ENCODE measurements at regions not wholly inside any gene's neighbourhood (a gene's known extent, or its start where the extent isn't known, plus 50 kb on each side); places are given as distances from the start of the nearest gene placed in this dataset.

- Histone ChIP-seq H3K4me3 (ENCODE audit: low read depth, low read length) (no peak overlapping the region), H3K9me3 (ENCODE audit: control insufficient read depth, insufficient read depth, low read depth, low read length) (no peaks in the 10 kb centered on the region), H3K9ac (ENCODE audit: low read length) (no peak overlapping the region), H3K4me1 (ENCODE audit: control insufficient read depth, insufficient read depth, low read length) (peaks cover 18% of the 10 kb centered on the region; the same call in 1 of the 2 replicates), H3K27ac (ENCODE audit: low read depth, low read length) (no peak overlapping the region), H3K36me3 (ENCODE audit: control insufficient read depth, insufficient read depth, low read length) (no peaks in the 10 kb centered on the region), H3K27me3 (ENCODE audit: control insufficient read depth, insufficient read depth, low read length) (no peaks in the 10 kb centered on the region)
Measured at GRCh38 chr2:21253311-21254027, 129.7 kb downstream of the TDRD15 start.

- H3K27ac ChIP-seq (ENCODE audit: low read depth, low read length) = no peak overlapping the region
- no peaks in the 10 kb centered on the region for H3K27me3 ChIP-seq (ENCODE audit: control insufficient read depth, insufficient read depth, low read length)
- no peak overlapping the region for H3K4me3 ChIP-seq (ENCODE audit: low read depth, low read length)
- no peak overlapping the region for H3K9ac ChIP-seq (ENCODE audit: low read length)
- H3K4me1 ChIP-seq (ENCODE audit: control insufficient read depth, insufficient read depth, low read length) = peaks cover 18% of the 10 kb centered on the region; the same call in 1 of the 2 replicates
- H3K9me3 ChIP-seq (ENCODE audit: control insufficient read depth, insufficient read depth, low read depth, low read length) = no peaks in the 10 kb centered on the region
- H3K36me3 ChIP-seq (ENCODE audit: control insufficient read depth, insufficient read depth, low read length) = no peaks in the 10 kb centered on the region
Measured at GRCh38 chr2:21254170-21254965, 130.6 kb downstream of the TDRD15 start.

DNA sequence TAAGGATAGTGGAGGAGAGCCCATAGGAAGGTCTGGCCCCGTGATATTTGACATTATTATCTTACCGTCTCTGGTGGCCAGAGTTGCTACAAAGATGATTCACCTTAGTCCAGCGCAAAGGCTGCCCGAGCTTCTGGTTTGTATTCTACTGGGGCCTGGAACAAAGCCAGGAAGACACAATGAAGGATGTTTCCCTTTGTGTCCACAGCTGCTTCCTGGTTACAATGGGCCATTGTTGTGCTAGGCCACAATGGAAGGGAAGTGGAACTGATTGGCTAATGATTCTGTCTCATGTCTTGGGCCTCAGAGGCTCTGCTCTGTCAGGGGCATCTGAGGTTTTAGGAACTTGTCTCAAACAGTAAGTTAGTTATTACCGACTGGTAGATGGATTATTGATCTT, 132.2 kb downstream of the TDRD15 start:
- no peak overlapping the region for H3K9ac ChIP-seq (ENCODE audit: low read length)

DNA sequence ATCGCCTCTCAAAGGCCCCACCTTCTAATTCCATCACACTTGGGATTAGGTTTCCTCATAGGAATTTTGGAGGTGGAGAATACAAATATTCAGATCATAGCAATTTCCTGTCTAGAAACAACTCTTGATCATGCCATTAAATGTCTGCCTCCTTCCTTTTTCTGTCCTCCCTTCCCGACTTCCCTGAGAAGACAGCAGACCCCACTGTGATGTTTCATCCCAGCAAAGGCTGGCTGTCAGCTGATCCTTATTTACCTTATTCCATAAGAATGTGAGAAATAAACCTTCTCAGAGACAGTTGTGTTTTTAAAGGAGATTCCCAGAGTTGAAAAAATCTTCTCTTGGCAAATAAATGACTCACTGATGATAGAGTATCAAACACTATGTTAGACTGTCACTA, 133.9 kb downstream of the TDRD15 start:
- peaks cover 7% of the 10 kb centered on the region; the same call in 1 of the 2 replicates for H3K4me1 ChIP-seq (ENCODE audit: control insufficient read depth, insufficient read depth, low read length)
- no peaks in the 10 kb centered on the region for H3K36me3 ChIP-seq (ENCODE audit: control insufficient read depth, insufficient read depth, low read length)
- H3K9ac ChIP-seq (ENCODE audit: low read length) = no peak overlapping the region
- H3K27me3 ChIP-seq (ENCODE audit: control insufficient read depth, insufficient read depth, low read length) = no peaks in the 10 kb centered on the region
- no peak overlapping the region for H3K4me3 ChIP-seq (ENCODE audit: low read depth, low read length)
- no peak overlapping the region for H3K27ac ChIP-seq (ENCODE audit: low read depth, low read length)
- H3K9me3 ChIP-seq (ENCODE audit: control insufficient read depth, insufficient read depth, low read depth, low read length) = no peaks in the 10 kb centered on the region

More for the DNA sequence above, 132.2 kb downstream of the TDRD15 start:
- no peaks in the 10 kb centered on the region for H3K9me3 ChIP-seq (ENCODE audit: control insufficient read depth, insufficient read depth, low read depth, low read length)
- no peaks in the 10 kb centered on the region for H3K36me3 ChIP-seq (ENCODE audit: control insufficient read depth, insufficient read depth, low read length)
- peaks cover 19% of the 10 kb centered on the region; the same call in 1 of the 2 replicates for H3K4me1 ChIP-seq (ENCODE audit: control insufficient read depth, insufficient read depth, low read length)
- H3K4me3 ChIP-seq (ENCODE audit: low read depth, low read length) = no peak overlapping the region
- no peaks in the 10 kb centered on the region for H3K27me3 ChIP-seq (ENCODE audit: control insufficient read depth, insufficient read depth, low read length)
- H3K27ac ChIP-seq (ENCODE audit: low read depth, low read length) = no peak overlapping the region

GRCh38 chr2:21258082-21258481, 134.3 kb downstream of the TDRD15 start:
- H3K9me3 ChIP-seq (ENCODE audit: control insufficient read depth, insufficient read depth, low read depth, low read length) = no peaks in the 10 kb centered on the region
- H3K27ac ChIP-seq (ENCODE audit: low read depth, low read length) = no peak overlapping the region
- H3K36me3 ChIP-seq (ENCODE audit: control insufficient read depth, insufficient read depth, low read length) = no peaks in the 10 kb centered on the region
- no peaks in the 10 kb centered on the region for H3K27me3 ChIP-seq (ENCODE audit: control insufficient read depth, insufficient read depth, low read length)
- no peak overlapping the region for H3K4me3 ChIP-seq (ENCODE audit: low read depth, low read length)
- H3K4me1 ChIP-seq (ENCODE audit: control insufficient read depth, insufficient read depth, low read length) = peaks cover 7% of the 10 kb centered on the region; the same call in 1 of the 2 replicates
- no peak overlapping the region for H3K9ac ChIP-seq (ENCODE audit: low read length)

DNA sequence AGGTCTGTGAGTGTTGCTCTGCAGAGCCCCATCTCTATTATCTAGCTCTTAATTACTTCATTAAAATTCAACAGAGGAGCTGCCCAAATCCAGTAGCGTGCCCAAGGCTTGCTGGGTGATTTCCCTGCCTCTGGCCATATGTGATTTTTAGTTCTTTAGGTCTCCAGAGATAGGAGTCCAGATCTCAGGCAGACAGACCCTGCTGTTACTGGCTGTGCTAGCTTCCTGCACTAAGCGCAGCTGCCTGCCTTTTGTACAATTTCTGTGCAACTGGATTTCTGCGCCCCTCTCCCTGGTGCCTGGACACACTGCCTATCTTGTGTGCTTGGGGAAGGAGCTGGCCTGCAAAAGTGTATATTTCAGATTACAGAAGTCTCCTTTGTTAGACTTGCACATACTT, 136.5 kb downstream of the TDRD15 start:
- Histone ChIP-seq H3K27ac (ENCODE audit: low read depth, low read length) (no peak overlapping the region), H3K27me3 (ENCODE audit: control insufficient read depth, insufficient read depth, low read length) (no peaks in the 10 kb centered on the region), H3K4me3 (ENCODE audit: low read depth, low read length) (no peak overlapping the region), H3K9me3 (ENCODE audit: control insufficient read depth, insufficient read depth, low read depth, low read length) (no peaks in the 10 kb centered on the region), H3K36me3 (ENCODE audit: control insufficient read depth, insufficient read depth, low read length) (no peaks in the 10 kb centered on the region), H3K9ac (ENCODE audit: low read length) (no peak overlapping the region), H3K4me1 (ENCODE audit: control insufficient read depth, insufficient read depth, low read length) (peaks cover 7% of the 10 kb centered on the region; the same call in 1 of the 2 replicates)

GRCh38 chr2:21261591-21261990, 137.8 kb downstream of the TDRD15 start:
- H3K4me1 ChIP-seq (ENCODE audit: control insufficient read depth, insufficient read depth, low read length) = peaks cover 7% of the 10 kb centered on the region; the same call in 1 of the 2 replicates

GRCh38 chr2:21262426-21262940, 138.7 kb downstream of the TDRD15 start:
- H3K4me3 ChIP-seq (ENCODE audit: low read depth, low read length) = no peak overlapping the region
- H3K9me3 ChIP-seq (ENCODE audit: control insufficient read depth, insufficient read depth, low read depth, low read length) = no peaks in the 10 kb centered on the region
- no peaks in the 10 kb centered on the region for H3K36me3 ChIP-seq (ENCODE audit: control insufficient read depth, insufficient read depth, low read length)
- no peak overlapping the region for H3K9ac ChIP-seq (ENCODE audit: low read length)
- H3K27me3 ChIP-seq (ENCODE audit: control insufficient read depth, insufficient read depth, low read length) = no peaks in the 10 kb centered on the region
- H3K27ac ChIP-seq (ENCODE audit: low read depth, low read length) = no peak overlapping the region
- H3K4me1 ChIP-seq (ENCODE audit: control insufficient read depth, insufficient read depth, low read length) = peaks cover 7% of the 10 kb centered on the region; the same call in 1 of the 2 replicates

More at GRCh38 chr2:21261591-21261990, 137.8 kb downstream of the TDRD15 start:
- H3K9ac ChIP-seq (ENCODE audit: low read length) = no peak overlapping the region
- H3K36me3 ChIP-seq (ENCODE audit: control insufficient read depth, insufficient read depth, low read length) = no peaks in the 10 kb centered on the region
- H3K9me3 ChIP-seq (ENCODE audit: control insufficient read depth, insufficient read depth, low read depth, low read length) = no peaks in the 10 kb centered on the region
- no peaks in the 10 kb centered on the region for H3K27me3 ChIP-seq (ENCODE audit: control insufficient read depth, insufficient read depth, low read length)
- H3K4me3 ChIP-seq (ENCODE audit: low read depth, low read length) = no peak overlapping the region
- H3K27ac ChIP-seq (ENCODE audit: low read depth, low read length) = no peak overlapping the region

DNA sequence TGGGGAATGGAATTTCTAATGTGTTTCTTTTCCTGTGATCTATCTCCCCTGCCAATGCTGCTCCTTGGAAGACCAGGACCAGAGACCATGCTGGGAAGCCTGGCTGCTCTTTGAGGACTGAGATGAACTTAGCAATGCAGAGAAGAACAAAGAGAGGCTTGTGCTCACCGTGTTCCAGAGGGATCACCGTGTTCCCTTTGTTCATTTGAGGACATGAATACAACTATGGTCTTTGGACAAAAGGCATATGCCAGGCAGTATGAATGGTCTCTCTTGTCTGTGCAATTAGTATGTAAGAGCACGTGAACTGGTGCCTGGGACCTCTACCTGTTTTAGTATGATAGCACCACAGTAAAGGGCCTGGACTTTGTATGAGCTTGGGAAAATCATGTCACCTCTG, 139.9 kb downstream of the TDRD15 start:
- H3K27ac ChIP-seq (ENCODE audit: low read depth, low read length) = no peak overlapping the region
- H3K4me1 ChIP-seq (ENCODE audit: control insufficient read depth, insufficient read depth, low read length) = peaks cover 4% of the 10 kb centered on the region; the same call in 1 of the 2 replicates
- H3K36me3 ChIP-seq (ENCODE audit: control insufficient read depth, insufficient read depth, low read length) = no peaks in the 10 kb centered on the region
- no peaks in the 10 kb centered on the region for H3K27me3 ChIP-seq (ENCODE audit: control insufficient read depth, insufficient read depth, low read length)
- H3K9me3 ChIP-seq (ENCODE audit: control insufficient read depth, insufficient read depth, low read depth, low read length) = no peaks in the 10 kb centered on the region
- H3K4me3 ChIP-seq (ENCODE audit: low read depth, low read length) = no peak overlapping the region
- H3K9ac ChIP-seq (ENCODE audit: low read length) = no peak overlapping the region

DNA sequence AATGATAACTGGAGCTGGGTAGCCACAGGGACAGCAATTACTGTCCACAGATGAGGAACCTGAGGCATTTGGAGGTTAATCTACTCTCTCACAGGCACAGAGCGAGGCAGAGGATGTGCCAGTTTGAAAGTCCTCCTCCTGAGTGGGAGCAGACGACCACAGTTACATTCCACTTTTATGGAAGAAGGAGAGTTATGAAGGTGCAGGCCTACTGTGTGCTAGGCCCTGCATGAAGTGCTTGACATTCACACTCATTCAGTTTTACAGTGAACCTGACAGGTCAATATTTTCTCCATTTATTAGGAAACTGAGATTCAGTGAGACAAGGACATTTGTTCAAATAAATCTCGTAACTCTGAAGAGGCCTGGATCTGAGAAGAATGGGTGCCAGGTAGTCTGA, 142.0 kb downstream of the TDRD15 start:
- Histone ChIP-seq H3K27ac (ENCODE audit: low read depth, low read length) (no peak overlapping the region), H3K9ac (ENCODE audit: low read length) (no peak overlapping the region), H3K4me3 (ENCODE audit: low read depth, low read length) (no peak overlapping the region), H3K9me3 (ENCODE audit: control insufficient read depth, insufficient read depth, low read depth, low read length) (no peaks in the 10 kb centered on the region), H3K27me3 (ENCODE audit: control insufficient read depth, insufficient read depth, low read length) (no peaks in the 10 kb centered on the region), H3K4me1 (ENCODE audit: control insufficient read depth, insufficient read depth, low read length) (no peaks in the 10 kb centered on the region; the same call in 1 of the 2 replicates), H3K36me3 (ENCODE audit: control insufficient read depth, insufficient read depth, low read length) (no peaks in the 10 kb centered on the region)

Measured in HUES6 (cell line).